Astrocyte (in vitro differentiated cells and primary cell): ENCODE measurements at regions not wholly inside any gene's neighbourhood (a gene's known extent, or its start where the extent isn't known, plus 50 kb on each side); places are given as distances from the start of the nearest gene placed in this dataset.

Experiments used
- EZH2 ChIP-seq: IDR thresholded peaks from 2 replicates; pipeline ENCODE4 v1.6.1; 2012; ENCODE audit warnings: mild to moderate bottlenecking, low read length, inconsistent platforms; ENCODE audit not compliant: insufficient read depth
- TF ChIP-seq, protein P1 (sequence below): IDR thresholded peaks from 2 replicates; pipeline ENCODE4 v1.5.1; 2011; ENCODE audit warnings: low read depth, mild to moderate bottlenecking, inconsistent platforms, low read length, moderate library complexity; ENCODE audit not compliant: insufficient read depth

DNA sequence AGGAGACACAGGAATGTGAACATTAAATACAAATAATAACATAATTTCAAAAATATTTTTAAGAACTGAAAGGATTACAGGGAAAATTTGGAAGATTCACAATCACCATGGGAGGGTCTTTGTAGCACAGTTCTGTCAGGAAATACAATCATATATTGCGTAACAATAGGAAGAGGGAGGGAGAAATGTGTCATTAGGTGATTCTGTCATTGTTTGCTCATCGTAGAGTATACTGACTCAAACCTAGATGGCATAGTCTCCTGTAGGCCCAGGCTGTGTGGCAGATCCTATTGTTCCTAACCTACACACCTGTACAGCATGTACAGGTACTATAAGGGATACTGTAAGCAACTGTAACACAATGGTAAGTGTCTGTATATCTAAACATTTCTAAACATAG is 330.4 kb downstream of the BRD1 start:
- TF ChIP-seq, protein P1, sequence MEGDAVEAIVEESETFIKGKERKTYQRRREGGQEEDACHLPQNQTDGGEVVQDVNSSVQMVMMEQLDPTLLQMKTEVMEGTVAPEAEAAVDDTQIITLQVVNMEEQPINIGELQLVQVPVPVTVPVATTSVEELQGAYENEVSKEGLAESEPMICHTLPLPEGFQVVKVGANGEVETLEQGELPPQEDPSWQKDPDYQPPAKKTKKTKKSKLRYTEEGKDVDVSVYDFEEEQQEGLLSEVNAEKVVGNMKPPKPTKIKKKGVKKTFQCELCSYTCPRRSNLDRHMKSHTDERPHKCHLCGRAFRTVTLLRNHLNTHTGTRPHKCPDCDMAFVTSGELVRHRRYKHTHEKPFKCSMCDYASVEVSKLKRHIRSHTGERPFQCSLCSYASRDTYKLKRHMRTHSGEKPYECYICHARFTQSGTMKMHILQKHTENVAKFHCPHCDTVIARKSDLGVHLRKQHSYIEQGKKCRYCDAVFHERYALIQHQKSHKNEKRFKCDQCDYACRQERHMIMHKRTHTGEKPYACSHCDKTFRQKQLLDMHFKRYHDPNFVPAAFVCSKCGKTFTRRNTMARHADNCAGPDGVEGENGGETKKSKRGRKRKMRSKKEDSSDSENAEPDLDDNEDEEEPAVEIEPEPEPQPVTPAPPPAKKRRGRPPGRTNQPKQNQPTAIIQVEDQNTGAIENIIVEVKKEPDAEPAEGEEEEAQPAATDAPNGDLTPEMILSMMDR: no peak
- TF ChIP-seq EZH2: no peak
